GM18520 (cell line): ENCODE measurements at regions not wholly inside any gene's neighbourhood (a gene's known extent, or its start where the extent isn't known, plus 50 kb on each side); places are given as distances from the start of the nearest gene placed in this dataset.
"Not testable (repeated sequence)": the region's sequence is repeated elsewhere in the genome, so short reads cannot be mapped to it uniquely, and the experiment has no call there.

ENCODE experiments used
- ATAC-seq: cut with Tn5 transposase; IDR thresholded peaks from one replicate; pipeline ENCODE4 v1.9.1; 2021; ENCODE audit not compliant: unreplicated experiment

DNA sequence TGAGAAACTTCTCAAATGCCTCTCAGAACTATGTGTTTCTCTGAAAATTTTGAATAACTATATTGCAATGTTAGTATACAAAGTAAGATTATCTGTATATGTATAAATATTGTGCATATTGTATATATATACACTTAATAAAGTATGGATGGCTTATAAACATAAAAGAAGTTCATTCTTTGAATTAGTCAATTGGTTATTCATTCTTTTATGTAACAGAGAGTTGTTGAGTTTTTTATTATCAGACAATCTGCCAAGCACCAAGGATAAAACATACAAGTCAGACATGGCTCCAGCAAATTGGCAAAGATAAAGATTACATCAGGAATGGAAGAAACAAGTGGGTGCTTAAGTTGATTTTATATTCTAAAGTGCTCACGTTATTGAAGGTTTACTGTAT lies 289.1 kb upstream of the EYS start:
- ATAC-seq, result no peak

DNA sequence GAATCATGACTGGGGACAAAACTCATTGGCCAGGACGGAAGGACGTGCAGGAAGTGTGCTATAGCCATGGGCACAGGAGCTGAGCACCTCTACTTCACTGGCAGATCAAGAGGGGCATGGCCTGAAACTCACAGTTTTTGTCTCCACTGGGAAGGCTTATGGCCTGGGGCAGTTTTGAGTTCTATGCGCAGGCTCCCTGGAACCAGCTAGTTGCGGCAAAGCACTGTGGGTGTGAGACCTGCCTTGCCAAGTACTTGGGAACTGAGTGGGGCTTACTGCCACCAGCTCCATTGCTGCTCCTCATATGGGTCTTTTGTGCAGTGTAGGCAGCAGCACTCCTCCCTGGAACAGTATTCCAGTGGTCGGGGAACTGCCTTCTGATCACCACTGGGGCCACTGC lies 282.6 kb upstream of the EYS start:
- no peak for ATAC-seq

DNA sequence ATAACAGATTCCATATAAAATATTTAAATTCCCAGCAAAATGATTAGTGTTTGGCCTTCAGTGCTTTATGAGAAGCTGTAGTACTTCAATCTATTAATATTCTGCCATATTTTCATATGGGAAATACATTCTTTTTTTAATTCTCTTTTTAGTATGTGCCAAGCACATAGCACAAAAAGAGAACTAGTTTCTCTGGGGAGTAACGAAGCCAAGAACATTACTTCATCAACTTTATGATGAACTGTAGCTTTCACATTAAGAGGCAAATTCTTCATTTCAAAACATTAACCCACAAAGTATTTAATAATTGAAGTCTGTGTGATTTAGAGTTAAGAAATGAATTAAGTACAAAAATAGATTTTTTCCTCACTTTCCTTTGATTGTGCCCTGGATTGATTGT lies 281.0 kb upstream of the EYS start:
- ATAC-seq, result no peak

DNA sequence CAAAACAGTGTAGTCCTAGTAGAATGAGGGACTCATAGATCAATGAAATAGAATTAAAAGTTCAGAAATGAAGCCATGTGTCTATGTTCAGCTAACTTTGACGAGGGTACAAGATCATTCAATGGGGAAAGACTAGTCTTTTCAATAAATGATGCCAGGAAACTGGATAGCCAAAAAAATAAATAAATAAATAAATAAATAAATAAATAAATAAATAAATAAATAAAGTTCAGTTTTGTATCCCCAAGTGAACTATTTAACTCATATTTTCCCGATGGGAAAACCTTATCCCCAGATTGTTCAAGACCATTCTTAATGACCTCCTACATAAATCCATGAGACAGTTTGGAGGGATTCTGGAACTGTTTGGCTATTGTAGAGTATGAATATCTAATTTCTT lies 277.1 kb upstream of the EYS start:
- ATAC-seq, result no peak

DNA sequence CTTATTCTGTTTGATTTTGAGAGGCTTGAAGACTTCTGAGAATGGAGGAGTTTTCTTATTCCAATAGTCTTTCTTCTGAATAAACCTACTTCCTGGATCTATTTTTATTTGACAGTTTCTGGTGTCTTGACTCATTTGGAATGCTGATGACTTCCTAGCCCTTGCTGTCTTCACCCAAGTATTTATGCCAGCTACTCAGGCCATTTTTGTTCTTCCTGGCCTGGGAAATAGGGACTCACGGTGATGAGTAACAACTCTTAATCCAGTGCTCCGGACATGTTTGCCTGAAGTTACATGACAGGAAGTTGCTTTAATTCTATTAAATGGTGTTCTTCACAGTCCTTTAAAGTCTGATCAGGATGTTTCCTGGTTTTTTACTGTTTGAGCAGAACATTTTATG lies 272.1 kb upstream of the EYS start:
- ATAC-seq, result no peak

DNA sequence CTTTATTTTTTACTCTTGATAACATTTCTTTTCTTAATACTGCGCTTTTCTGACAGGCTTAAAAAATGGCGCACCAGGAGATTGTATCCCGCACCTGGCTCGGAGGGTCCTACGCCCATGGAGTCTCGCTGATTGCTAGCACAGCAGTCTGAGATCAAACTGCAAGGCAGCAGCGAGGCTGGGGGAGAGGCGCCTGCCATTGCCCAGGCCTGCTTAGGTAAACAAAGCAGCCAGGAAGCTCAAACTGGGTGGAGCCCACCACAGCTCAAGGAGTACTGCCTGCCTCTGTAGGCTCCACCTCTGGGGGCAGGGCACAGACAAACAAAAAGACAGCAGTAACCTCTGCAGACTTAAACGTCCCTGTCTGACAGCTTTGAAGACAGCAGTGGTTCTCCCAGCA lies 264.2 kb upstream of the EYS start:
- not testable (repeated sequence) for ATAC-seq

DNA sequence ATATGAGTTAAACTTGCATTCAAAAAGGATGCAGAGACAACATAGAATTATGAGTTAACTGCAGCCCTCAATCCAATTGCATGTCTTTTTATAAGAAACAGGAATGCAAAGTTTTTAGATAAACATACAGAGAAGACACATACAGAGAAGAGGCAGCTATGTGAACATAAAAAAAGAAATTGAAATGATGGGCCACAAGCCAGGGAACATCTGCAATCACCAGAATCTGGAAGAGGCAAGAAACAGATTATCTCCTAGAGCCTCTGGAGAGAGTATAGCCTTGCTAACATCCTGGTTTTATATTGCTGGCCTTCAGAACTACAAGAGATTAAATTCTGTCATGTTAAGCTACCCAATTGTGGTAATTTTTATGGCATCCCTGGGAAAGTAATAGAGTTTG lies 257.2 kb upstream of the EYS start:
- no peak for ATAC-seq

DNA sequence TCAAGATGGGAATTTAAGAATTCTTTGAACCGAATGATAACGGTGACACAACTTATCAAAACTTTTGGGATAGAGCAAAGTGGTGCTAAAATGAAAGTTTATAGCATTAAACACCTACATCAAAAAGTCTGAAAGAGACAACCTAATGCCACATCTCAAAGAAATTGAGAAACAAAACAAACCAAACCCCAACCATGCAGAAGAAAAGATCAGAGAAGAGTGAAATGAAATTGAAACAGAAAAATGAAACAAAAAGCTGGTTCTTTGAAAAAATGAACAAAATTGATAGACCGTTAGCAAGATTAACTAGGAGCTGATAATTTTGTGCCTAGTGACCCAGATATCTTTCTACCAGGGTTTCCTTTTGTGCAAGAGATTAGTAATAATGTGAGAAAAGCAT lies 248.0 kb upstream of the EYS start:
- no peak for ATAC-seq

DNA sequence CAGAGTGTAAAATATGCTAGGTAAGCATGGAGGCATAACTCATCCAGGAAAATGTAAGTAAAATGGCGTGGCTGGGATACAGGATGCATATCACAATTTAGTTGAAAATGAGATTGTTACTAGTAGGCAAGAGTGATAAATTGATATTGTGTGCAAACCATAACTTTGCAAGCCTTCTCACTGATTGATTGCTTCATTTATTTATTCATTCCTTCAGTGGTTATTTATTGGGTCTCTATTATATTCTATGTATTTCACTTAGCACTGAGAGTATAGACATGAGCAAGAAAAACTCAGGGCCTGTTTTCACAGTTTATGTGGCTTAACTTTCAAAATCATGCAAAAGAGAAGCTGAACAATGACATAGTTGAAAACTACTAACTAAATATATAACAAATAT lies 241.0 kb upstream of the EYS start:
- no peak for ATAC-seq

DNA sequence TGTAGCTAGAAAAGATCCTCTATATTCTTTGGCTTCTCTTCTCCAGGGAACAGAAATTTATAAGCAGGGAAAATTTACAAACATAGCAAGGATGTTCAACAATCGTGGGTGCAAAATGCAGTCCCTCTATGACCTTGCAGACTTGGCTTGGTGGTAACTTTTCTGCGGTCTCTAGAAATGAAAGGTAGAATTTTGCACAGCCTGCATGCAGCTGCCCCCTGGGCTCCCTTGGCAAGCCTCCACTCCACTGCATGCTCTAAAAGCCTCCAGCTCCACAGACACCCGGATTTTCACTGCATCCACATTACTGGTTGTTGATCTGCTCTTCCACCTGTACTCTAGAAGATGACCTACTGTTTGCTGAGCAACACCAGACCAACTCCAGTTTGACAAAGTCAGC lies 236.5 kb upstream of the EYS start:
- no peak for ATAC-seq

DNA sequence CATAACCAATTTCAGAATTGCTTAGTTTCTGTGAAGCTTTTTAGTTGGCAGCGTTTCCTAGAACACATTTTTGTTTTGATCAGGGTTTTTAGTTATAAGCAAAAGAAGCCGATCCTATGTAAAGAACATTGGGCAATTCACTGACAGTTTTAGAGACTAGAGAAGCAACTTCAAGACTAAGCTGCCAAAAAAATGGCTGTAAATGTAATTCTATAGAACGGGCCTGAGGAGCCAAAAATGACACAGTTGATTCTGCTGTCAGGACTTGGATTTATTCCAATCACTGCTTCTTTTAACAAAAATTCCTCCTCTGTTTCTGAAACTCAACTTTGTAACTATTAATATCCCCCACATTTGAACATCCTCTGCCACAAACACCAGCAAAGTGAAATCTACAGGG lies 236.0 kb upstream of the EYS start:
- no peak for ATAC-seq

DNA sequence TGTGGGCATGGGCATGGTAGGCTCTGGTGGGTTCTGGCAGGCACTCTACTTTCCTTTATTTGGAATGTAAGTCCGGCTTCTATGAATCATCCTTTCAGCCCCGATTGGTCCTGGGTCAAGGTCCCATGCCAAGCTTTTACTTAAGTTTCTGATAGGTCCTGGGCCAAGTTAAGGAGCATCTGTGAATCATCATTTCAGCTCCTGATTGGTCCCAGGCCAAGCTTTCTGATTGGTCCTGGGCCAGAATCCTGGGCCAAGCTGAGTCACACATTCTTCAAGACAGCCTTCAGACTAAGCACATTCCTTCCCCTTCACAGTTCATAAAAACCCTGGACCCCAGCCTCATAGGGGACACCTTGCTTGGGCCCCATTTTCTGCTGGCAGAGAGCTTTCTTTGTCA lies 231.0 kb upstream of the EYS start:
- no peak for ATAC-seq

DNA sequence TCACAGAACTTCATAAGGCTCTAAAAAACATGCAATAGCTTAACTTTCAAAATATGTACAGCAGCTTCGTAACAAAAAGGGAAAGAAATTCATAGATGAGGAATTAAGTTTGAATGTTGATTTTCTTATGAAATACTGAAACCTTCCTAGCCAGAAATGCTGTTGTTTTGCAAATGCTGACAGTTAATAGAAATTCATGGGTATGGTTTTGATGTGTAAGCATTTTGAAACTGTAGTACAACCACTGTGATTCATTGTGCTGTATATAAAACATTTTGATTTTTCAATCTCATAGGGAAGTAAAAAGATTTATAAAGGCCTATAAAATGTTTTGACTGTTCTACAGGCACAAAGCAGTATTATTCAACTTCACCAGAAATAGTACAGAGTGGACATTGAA lies 228.4 kb upstream of the EYS start:
- no peak for ATAC-seq

DNA sequence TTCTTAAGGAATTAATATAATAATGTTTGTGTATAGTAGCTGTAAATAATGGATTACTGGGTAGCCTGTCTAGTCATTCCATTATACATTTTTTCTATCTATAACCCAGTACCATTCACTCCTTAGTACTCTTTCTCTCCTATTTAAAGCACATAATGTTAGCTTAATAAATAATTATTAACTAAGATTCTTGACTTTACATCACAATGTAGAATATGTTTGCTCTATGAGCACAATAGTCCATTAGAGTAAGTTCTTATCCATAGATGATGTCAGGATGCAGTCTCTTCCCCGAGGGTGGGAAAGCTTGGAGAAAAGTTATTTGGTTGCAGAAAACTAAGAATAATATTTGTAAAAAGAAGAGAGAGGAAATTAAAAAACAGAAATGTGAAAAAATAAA lies 226.4 kb upstream of the EYS start:
- no peak for ATAC-seq

DNA sequence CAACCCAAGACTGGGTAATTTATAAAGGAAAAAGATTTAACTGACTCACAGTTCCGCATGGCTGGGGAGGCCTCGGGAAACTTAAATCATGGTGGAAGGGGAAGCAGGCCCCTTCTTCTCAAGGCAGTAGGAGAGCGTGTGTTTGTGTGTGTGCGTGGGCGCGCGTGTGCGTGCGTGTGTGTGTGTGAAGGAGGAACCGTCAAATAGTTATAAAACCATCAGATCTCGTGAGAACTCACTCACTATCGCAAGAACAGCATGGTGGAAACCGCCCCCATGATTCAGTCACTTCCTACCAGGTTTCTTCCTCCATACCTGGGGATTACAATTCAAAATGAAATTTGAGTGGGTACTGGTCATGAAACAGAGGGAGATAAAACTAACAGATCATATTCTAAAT lies 220.1 kb upstream of the EYS start:
- no peak for ATAC-seq

DNA sequence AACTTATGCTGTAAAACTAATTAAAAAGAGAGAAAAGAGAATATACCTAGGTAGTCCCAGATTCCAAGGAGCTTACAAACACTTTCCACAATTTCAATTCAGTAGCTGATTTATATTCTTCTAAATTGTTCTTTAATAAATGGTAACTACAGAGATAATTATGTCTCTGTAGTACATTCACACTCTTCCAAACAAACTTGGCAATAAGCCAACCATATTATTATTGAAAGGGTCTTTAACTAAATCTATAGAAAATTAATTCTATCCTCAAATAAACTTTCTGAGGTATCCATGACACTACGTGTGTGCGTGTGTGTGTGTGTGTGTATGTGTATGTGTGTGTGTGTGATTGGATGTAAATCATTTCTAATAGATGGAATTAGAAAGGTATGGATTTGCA lies 217.4 kb upstream of the EYS start:
- no peak for ATAC-seq

DNA sequence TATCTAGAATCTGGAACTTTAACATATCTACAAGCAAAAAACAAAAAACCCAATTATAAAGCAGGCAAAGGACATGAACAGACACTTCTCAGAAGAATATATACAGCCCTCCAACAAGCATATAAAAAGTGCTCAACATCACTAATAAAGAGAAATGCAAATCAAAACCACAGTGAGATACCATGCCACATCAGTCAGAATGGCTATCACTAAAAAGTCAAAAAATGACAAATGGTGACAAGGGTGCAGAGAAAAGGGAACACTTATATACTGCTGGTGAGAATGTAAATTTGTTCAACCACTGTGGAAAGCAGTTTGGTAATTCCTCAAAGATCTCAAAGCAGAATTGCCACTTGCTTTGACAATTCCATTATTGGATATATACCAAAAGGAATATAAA lies 215.0 kb upstream of the EYS start:
- ATAC-seq, result no peak

DNA sequence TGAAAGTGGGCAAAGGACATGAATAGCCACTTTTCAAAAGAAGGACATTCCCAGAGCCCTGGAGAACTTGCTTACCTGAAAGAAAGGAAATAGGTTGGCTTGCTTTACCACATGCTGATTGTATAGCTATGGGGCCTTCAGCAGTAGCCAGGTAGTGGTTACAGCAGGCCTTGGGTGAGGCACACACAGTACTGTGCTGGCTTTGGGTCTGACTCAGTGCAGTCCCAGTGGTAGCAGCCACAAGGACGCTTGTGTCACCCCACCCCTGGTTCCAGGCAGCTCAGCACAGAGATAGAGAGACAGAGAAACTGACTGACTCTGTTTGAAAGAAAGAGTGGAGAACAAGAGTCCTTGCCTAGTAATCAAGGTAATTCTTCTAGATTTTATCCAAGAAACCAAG lies 201.0 kb upstream of the EYS start:
- no peak for ATAC-seq

DNA sequence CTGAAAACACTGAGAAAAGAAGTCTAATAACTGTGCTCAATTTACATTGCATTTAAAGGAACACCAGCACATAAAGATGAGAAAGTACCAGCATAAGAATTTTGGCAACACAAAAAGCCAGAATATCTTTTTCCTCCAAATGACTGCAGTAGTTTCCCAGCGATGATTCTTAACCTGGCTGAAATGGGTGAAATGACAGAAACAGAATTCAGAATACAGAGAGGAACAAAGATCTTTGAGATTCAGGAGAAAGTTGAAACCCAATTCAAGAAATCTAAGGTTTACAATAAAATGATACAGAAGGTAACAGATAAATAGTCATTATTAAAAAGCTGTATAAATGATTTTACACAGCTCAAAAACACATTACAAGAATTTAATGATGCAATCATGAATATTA lies 197.0 kb upstream of the EYS start:
- no peak for ATAC-seq

DNA sequence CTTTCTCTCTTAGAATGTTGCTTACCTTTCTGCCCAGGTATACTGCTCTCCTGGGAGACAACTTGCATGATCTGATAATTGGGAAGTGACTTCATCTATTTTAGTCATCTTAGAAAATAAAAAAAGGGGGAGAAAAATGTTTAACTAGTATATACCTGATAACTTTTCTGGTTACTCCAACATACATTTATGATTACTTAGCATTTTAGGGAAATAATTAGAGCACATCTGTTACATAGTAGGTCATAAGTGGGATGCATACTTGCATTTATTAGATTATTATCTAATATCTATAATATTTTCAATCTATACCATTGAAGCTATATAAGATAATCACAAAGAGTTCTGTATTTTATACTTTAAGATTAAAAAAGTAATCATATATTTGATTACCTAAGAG lies 193.9 kb upstream of the EYS start:
- no peak for ATAC-seq

DNA sequence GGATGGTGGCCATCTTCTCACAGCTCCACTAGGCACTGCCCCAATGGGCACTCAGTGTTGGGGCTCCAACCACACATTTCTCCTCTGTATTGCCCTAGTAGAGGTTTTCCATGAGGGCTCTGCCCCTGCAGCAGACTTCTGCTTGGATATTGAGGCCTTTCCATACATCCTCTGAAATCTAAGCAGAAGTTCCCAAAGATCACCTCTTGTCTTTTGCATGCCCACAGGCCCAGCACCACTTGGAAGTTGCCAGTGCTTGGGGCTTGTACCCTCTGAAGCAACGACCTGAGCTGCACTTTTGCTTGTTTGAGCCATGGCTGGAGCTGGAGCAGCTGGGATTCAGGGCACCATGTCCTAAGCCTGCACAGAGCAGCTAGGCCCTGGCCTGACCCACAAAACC lies 189.1 kb upstream of the EYS start:
- no peak for ATAC-seq

DNA sequence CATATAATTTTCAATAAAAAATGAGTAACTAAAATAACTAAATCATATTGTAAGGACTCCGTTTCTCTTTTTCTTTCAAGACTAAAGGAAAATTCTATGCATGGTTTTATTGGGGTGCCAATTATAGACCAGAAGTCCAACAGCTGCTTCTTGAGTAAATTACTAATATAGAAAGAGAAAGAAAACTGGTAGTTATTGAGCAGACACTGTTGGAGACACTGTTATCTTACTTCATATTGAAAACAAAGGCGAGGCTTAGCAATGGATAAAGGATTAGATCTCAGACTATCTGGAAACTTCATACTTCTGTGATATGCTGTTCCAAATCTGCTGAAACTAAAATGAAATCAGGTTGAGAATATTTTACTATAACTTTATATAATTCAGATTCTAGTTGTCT lies 169.6 kb upstream of the EYS start:
- ATAC-seq, result no peak

DNA sequence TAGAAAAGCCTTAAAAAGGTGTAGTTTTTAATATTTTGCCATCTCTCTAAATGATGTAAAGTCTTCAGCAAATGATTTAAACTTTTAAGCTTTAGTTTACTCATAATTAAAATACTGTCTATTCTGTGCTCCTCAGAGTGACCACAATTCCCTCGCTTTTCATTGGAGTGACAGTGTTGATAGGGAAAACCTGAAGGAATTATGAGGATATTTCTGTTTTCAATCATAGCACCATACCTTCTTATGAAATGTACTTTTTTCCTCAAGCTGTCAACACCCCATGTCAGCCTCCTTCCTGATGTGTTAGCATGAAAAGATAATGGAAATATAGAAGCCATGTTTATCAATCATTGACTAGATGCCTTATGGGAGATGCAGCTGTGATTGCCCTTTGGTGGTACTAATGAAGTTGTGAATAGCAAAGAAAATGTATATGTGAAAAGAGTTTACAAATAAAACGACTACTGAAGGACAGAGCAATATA lies 145.4 kb upstream of the EYS start:
- ATAC-seq, result no peak

DNA sequence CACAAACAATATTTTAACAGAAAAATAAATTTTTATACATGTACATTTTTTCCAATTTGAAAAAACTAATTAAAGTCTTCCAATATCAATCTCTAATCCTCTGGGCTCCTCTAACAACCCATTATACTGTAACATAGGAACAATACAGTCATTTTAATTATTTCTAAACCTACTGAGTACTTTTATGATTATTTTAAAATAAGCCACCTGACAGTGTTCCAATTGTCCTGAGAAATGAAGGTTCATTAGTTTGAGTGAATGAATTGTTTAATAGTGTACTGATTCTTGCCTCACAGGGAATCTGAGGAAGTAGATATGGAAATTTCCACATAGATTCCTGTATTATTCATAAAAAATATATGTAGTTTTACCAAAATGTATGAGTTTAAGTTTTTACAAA lies 123.1 kb upstream of the EYS start:
- ATAC-seq, result no peak
